ENCODE measurements at regions not wholly inside any gene's neighbourhood (a gene's known extent, or its start where the extent isn't known, plus 50 kb on each side); places are given as distances from the start of the nearest gene placed in this dataset.

- TF ChIP-seq POLR2A (IDR thresholded peaks at IDR 0.05) (no peak), CTCF (IDR thresholded peaks at IDR 0.05) (no peak)
These were observed 1008.3 kb downstream of the EFNB2 start for GRCh38 chr13:105527127-105527526.

All from lower leg skin (tissue), 3 donors.